ENCODE measurements at regions not wholly inside any gene's neighbourhood (a gene's known extent, or its start where the extent isn't known, plus 50 kb on each side); places are given as distances from the start of the nearest gene placed in this dataset.
A peak's percentile ranks its signal among the peaks of the same experiment; 100 is the strongest.

DNA sequence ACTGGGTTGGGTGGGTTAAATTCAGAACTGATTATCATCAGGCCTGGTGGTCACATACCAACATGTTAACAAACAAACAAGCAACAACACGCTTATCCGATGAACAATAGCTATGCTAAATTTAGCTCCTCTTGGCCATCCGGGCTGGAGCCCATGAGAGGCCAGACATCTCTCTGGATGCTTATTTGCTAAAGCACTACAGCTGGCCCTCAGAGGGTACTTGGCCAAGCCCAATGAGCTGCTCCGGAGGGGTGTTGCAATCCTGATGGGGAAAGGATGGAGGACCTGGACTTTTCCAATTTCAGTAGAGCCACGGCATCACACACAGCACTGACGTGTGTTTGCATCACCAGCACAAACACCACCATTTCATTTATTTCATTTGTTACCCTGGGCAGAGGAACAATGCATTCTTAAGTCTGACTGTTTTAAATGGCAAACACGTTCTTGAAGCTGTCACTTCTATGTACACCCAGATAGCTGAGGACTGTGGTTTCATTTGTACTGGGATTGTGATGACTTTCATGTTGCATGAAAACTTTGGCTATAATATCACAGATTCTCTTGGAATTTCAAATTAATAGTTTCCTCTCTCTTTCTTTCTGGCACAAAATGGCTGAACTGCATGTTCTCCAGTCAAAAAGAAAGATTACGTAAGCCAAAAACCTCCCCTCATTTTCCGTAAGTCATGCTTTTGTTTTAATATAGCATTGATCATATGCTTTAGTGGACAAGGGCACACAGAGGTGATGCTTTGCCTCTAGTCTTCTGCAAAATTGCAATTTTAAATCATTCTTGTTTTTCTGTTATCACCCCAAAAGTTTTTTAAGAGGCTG, 359.8 kb upstream of the KAZN start:
- peak; percentile 70 for DNase-seq
- ATAC-seq = peak; percentile 86 to 93
- no peaks in the 10 kb centered on the region for H3K27me3 ChIP-seq (ENCODE audit: low read depth)
- peaks cover 9% of the 10 kb centered on the region for H3K4me1 ChIP-seq
- no peak overlapping the region for H3K4me3 ChIP-seq
- TF ChIP-seq, protein P1, sequence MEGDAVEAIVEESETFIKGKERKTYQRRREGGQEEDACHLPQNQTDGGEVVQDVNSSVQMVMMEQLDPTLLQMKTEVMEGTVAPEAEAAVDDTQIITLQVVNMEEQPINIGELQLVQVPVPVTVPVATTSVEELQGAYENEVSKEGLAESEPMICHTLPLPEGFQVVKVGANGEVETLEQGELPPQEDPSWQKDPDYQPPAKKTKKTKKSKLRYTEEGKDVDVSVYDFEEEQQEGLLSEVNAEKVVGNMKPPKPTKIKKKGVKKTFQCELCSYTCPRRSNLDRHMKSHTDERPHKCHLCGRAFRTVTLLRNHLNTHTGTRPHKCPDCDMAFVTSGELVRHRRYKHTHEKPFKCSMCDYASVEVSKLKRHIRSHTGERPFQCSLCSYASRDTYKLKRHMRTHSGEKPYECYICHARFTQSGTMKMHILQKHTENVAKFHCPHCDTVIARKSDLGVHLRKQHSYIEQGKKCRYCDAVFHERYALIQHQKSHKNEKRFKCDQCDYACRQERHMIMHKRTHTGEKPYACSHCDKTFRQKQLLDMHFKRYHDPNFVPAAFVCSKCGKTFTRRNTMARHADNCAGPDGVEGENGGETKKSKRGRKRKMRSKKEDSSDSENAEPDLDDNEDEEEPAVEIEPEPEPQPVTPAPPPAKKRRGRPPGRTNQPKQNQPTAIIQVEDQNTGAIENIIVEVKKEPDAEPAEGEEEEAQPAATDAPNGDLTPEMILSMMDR (IDR thresholded peaks at IDR 0.05) = no peak
- H3K27ac ChIP-seq = peak overlapping the region; percentile 28
- H3K9me3 ChIP-seq = no peaks in the 10 kb centered on the region
- H3K36me3 ChIP-seq = no peaks in the 10 kb centered on the region
- intact Hi-C loops (cut with DNase I) = no loop called here

DNA sequence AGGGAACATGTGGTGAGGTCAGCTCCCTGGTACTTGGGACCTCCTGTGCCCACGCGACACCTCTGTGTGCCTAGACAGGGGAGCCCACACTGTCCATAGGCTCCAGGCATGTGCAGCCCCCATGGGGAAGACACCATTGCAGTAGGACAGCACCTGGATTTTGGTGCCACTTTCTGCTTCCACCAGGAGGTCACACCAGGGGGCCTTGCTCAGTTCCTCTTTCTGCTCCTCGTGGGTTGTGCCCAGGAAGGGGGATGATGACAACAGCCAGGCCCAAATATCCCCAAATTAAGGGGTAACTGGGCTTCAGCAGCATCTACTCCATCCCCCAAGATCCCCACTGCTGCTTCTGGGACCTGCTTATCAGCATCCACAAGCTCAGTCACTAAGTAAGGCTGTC, 358.2 kb upstream of the KAZN start:
- H3K36me3 ChIP-seq = no peaks in the 10 kb centered on the region
- H3K9me3 ChIP-seq = no peaks in the 10 kb centered on the region
- H3K4me3 ChIP-seq = no peak overlapping the region
- intact Hi-C loops (cut with DNase I) = no loop called here
- TF ChIP-seq, protein P1 (IDR thresholded peaks at IDR 0.05) = no peak
- no peak overlapping the region for H3K27ac ChIP-seq
- no peaks in the 10 kb centered on the region for H3K27me3 ChIP-seq (ENCODE audit: low read depth)
- H3K4me1 ChIP-seq = peaks cover 9% of the 10 kb centered on the region
- no peak for DNase-seq
- ATAC-seq = no peak

DNA sequence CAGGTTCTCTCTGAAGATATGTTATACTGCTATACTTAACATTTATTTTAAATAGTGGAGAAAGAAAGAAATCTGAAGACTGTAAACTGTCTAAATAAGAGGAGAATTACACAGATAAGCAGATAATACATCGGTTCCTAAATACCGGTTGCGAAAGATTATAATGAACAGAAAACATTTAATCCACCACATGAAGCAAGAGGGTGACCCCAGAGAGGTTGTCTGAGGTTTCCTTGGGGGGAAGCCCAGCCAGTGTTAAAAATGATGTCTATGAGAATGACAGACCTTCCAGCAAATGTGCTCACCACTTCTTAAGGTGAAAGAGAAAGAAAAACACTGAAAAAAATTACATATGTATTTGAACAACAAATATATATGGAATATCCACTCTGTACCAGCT, 356.4 kb upstream of the KAZN start:
- intact Hi-C loops (cut with DNase I) = no loop called here
- no peak for DNase-seq
- Histone ChIP-seq H3K9me3 (no peaks in the 10 kb centered on the region), H3K27me3 (ENCODE audit: low read depth) (no peaks in the 10 kb centered on the region), H3K4me3 (no peak overlapping the region), H3K27ac (no peak overlapping the region), H3K4me1 (peaks cover 9% of the 10 kb centered on the region), H3K36me3 (no peaks in the 10 kb centered on the region)
- ATAC-seq = no peak
- TF ChIP-seq, protein P1 (IDR thresholded peaks at IDR 0.05) = no peak

DNA sequence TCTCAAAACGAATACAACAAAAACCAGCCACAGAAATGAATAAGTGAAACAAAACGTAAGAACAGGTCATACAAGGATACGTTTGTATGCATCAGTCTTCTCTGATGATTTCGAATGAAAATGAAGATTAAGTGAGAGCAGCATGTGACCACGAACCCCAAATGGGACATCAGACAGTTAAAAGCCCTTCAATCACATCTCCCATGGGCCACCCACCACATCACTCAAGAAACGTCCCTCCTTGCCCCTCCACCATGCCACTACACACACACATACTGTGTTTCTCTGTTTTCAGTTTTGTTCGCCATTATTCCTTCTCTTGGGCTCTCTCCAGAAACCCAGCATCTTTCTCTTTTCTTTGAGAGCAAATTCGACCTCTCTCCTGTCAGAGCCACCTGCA, 355.6 kb upstream of the KAZN start:
- Histone ChIP-seq H3K36me3 (no peaks in the 10 kb centered on the region), H3K27ac (no peak overlapping the region), H3K4me3 (no peak overlapping the region), H3K4me1 (peaks cover 6% of the 10 kb centered on the region), H3K27me3 (ENCODE audit: low read depth) (no peaks in the 10 kb centered on the region), H3K9me3 (no peaks in the 10 kb centered on the region)
- no peak for ATAC-seq
- TF ChIP-seq, protein P1 (IDR thresholded peaks at IDR 0.05) = no peak
- intact Hi-C loops (cut with DNase I) = no loop called here
- DNase-seq = no peak

DNA sequence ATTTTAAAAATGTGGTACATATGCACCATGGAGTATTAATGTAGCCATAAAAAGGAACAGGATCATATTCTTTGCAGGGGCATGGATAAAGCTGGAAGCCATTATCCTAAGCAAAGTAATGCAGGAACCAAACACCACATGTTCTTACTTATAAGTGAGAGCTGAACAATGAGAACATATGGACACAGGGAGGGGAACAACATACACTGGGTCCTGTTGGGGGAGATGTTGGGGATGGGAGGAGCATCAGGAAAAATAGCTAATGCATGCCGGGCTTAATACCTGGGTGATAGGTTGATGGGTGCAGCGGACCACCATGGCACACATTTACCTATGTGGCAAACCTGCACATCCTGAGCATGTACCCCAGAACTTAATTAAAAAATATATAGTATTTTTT, 352.5 kb upstream of the KAZN start:
- no peaks in the 10 kb centered on the region for H3K27me3 ChIP-seq (ENCODE audit: low read depth)
- ATAC-seq (no peak), DNase-seq (no peak)
- H3K27ac ChIP-seq = no peak overlapping the region
- H3K4me3 ChIP-seq = no peak overlapping the region
- intact Hi-C loops (cut with DNase I) = no loop called here
- H3K9me3 ChIP-seq = no peaks in the 10 kb centered on the region
- no peaks in the 10 kb centered on the region for H3K36me3 ChIP-seq
- H3K4me1 ChIP-seq = no peaks in the 10 kb centered on the region
- TF ChIP-seq, protein P1 (IDR thresholded peaks at IDR 0.05) = no peak

Measured in lower lobe of right lung (tissue), 2 donors.